GM19035 (cell line): ENCODE measurements at regions not wholly inside any gene's neighbourhood (a gene's known extent, or its start where the extent isn't known, plus 50 kb on each side); places are given as distances from the start of the nearest gene placed in this dataset.
A peak's percentile ranks its signal among the peaks of the same experiment; 100 is the strongest.

Source experiments
- ATAC-seq: cut with Tn5 transposase; IDR thresholded peaks from one replicate; pipeline ENCODE4 v1.9.1; 2021; ENCODE audit not compliant: unreplicated experiment

GRCh38 chr3:130839813-130840212, 54.1 kb upstream of the ATP2C1 start:
- peak; percentile 65 for ATAC-seq

- ATAC-seq = no peak
These were observed 52.5 kb upstream of the ATP2C1 start for GRCh38 chr3:130841357-130841756.

- no peak for ATAC-seq
These were observed 50.4 kb upstream of the ATP2C1 start for GRCh38 chr3:130843441-130843840.
